Suprapubic skin (tissue), 4 donors: ENCODE measurements at regions not wholly inside any gene's neighbourhood (a gene's known extent, or its start where the extent isn't known, plus 50 kb on each side); places are given as distances from the start of the nearest gene placed in this dataset.

Source experiments
- DNase-seq, 2 donors: peaks; one replicate each; pipeline ENCODE4 v3.0.0-alpha.2; 2019; ENCODE audit warnings: low spot score in 2 of 2
- H3K27ac ChIP-seq: fragments of 200-600 bp; sonication (generic); one replicate; pipeline ENCODE4 v1.5.1; 2019
- H3K27me3 ChIP-seq: fragments of 200-600 bp; sonication (generic); one replicate; pipeline ENCODE4 v1.5.1; 2019
- H3K36me3 ChIP-seq: fragments of 200-600 bp; sonication (generic); one replicate; pipeline ENCODE4 v1.5.1; 2019
- H3K4me1 ChIP-seq: fragments of 200-600 bp; sonication (generic); one replicate; pipeline ENCODE4 v1.5.1; 2019
- H3K4me3 ChIP-seq: fragments of 200-600 bp; sonication (generic); one replicate; pipeline ENCODE4 v1.5.1; 2019; ENCODE audit warnings: mild to moderate bottlenecking
- H3K9me3 ChIP-seq: fragments of 200-600 bp; sonication (generic); one replicate; pipeline ENCODE4 v1.5.1; 2019
- EP300 ChIP-seq: sonication (generic); formaldehyde crosslinking; IDR thresholded peaks from one replicate; pipeline ENCODE4 v1.6.1; 2017; ENCODE audit warnings: antibody characterized with exemption
- POLR2A ChIP-seq, 2 donors: fragments of 450-650 bp; IDR thresholded peaks; one replicate each; pipeline ENCODE4 v1.6.1; 2017; ENCODE audit warnings: antibody characterized with exemption in 2 of 2, mild to moderate bottlenecking in 2 of 2, moderate library complexity in 2 of 2
- POLR2AphosphoS5 ChIP-seq, 3 donors: sonication (generic); formaldehyde crosslinking; IDR thresholded peaks; one replicate each; pipeline ENCODE4 v1.6.1; 2017; ENCODE audit warnings: antibody characterized with exemption in 3 of 3
- WGBS: methylation state at CpG from one replicate; pipeline ENCODE4 v1.1.5; 2018; 5-methylcytosine and 5-hydroxymethylcytosine counted together
- TF ChIP-seq, protein P1 (sequence below), 2 donors: fragments of 200-600 bp in 1 of 2; fragments of 450-650 bp in 1 of 2; sonication (generic) in 1 of 2; IDR thresholded peaks; one replicate each; pipeline ENCODE4 v1.5.1; 2016 to 2019; ENCODE audit warnings: antibody characterized with exemption in 2 of 2, mild to moderate bottlenecking in 1 of 2, moderate library complexity in 1 of 2

DNA sequence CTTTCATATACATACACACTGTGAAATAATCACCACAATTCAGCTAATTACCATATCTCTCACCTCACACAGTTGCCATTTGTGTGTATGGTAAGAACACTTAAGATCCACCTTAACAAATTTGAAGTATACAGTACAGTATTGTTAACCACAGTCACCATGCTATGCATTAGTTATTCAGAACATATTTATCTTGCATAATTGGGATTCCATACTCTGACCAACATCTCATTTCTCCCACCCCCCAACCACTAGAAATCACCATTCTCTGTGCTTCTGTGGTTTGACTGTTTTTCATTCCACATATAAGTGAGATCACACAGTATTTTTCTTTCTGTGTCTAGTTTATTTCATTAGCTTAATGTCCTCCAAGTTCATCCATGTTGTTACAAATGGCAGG lies 247.7 kb upstream of the CTNNB1 start:
- Histone ChIP-seq H3K27ac (no peak overlapping the region), H3K36me3 (no peaks in the 10 kb centered on the region), H3K4me1 (no peaks in the 10 kb centered on the region), H3K27me3 (no peaks in the 10 kb centered on the region), H3K4me3 (no peak overlapping the region), H3K9me3 (no peaks in the 10 kb centered on the region)
- no peak for TF ChIP-seq POLR2A (IDR thresholded peaks at IDR 0.05)
- TF ChIP-seq EP300 = no peak
- TF ChIP-seq, protein P1, sequence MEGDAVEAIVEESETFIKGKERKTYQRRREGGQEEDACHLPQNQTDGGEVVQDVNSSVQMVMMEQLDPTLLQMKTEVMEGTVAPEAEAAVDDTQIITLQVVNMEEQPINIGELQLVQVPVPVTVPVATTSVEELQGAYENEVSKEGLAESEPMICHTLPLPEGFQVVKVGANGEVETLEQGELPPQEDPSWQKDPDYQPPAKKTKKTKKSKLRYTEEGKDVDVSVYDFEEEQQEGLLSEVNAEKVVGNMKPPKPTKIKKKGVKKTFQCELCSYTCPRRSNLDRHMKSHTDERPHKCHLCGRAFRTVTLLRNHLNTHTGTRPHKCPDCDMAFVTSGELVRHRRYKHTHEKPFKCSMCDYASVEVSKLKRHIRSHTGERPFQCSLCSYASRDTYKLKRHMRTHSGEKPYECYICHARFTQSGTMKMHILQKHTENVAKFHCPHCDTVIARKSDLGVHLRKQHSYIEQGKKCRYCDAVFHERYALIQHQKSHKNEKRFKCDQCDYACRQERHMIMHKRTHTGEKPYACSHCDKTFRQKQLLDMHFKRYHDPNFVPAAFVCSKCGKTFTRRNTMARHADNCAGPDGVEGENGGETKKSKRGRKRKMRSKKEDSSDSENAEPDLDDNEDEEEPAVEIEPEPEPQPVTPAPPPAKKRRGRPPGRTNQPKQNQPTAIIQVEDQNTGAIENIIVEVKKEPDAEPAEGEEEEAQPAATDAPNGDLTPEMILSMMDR (IDR thresholded peaks at IDR 0.05) = no peak
- TF ChIP-seq POLR2AphosphoS5 (IDR thresholded peaks at IDR 0.05) = no peak
- DNase-seq = no peak

DNA sequence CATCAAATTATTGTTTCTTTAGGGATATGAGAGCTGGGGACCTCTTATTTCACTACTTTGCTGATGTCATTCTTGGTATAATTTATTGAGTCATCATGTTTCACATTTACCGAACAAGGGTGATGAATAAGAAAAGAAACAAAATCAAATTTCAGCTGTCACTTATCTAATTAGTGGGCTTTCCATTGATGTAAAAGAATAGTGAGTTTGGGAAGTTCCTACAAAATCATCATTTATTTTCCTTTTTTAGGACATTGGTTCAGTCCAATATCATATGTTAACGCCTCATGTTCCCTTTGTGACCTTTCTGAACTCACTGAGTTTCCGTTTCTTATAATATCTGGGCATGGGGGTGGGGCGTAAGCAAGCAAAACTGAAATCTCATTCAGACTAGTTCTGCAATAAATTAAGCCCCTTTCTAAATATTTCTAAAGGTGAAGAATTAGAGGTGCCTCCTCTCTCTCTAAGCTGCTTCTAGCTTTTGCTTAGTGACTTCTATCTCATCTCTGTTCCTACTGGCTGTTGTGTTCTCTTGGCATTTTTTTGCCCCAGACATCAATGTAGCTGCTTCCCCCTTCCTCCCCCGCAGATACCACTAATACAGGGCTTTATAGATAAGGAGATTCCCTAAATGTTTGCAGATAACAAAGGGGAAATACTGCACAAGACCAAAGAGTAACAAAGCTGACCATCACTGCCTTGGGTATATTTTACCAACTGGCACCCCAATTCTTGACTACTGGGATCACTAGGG lies 238.0 kb upstream of the CTNNB1 start:
- 85% methylated on average over 5 of the region's 5 CpGs for WGBS
- no peak for DNase-seq
- H3K27me3 ChIP-seq = no peaks in the 10 kb centered on the region

DNA sequence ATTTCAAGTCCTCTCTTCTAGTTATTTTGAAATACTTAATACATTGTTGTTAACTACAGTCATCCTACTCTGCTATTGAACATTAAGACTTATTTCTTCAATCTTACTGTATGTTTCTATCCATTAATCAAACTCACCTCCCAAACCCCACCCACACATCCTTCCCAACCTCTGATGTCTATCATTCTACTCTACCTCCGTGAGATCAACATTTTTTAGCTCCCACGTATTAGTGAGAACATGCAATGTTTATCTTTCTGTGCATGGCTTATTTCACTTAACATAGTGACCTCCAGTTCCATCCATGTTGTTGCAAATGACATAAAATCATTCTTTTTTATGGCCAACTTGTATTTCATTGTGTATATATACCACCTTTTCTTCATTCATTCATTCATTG lies 236.6 kb upstream of the CTNNB1 start:
- no peaks in the 10 kb centered on the region for H3K4me1 ChIP-seq
- no peak overlapping the region for H3K4me3 ChIP-seq
- H3K27me3 ChIP-seq = no peaks in the 10 kb centered on the region
- 92% methylated on average over 2 of the region's 2 CpGs for WGBS
- TF ChIP-seq EP300 (no peak), POLR2AphosphoS5 (IDR thresholded peaks at IDR 0.05) (no peak), POLR2A (IDR thresholded peaks at IDR 0.05) (no peak)
- TF ChIP-seq, protein P1 (IDR thresholded peaks at IDR 0.05) = no peak
- H3K36me3 ChIP-seq = no peaks in the 10 kb centered on the region
- no peak for DNase-seq
- peaks cover 6% of the 10 kb centered on the region for H3K9me3 ChIP-seq
- H3K27ac ChIP-seq = no peak overlapping the region

More for the DNA sequence above, 238.0 kb upstream of the CTNNB1 start:
- Histone ChIP-seq H3K9me3 (peaks cover 6% of the 10 kb centered on the region), H3K4me3 (no peak overlapping the region), H3K36me3 (no peaks in the 10 kb centered on the region), H3K4me1 (no peaks in the 10 kb centered on the region), H3K27ac (no peak overlapping the region)
- TF ChIP-seq EP300 = no peak

DNA sequence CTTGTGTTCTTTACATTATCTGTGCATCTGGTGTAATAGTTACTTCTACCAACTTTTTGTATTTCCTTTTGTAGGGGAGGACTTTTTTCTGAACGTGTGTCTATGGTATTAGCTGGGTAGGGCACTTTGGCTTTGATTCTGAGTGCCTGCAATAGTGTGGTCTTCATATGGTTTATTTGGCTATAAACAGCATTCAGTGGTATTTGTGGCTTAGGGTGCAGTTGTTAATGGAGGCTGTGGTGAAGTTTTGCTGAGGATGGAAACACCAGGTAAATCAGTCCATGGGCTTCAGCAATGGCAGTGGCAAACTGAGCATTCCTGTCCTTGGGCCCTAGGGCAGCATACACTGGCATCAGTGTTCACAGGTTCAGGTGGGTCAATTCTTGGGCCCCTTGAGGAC lies 230.6 kb upstream of the CTNNB1 start:
- WGBS = 57% methylated on average over 1 of the region's 1 CpG
- Histone ChIP-seq H3K27ac (no peak overlapping the region), H3K4me1 (peaks cover 28% of the 10 kb centered on the region), H3K36me3 (no peaks in the 10 kb centered on the region), H3K4me3 (no peak overlapping the region), H3K9me3 (no peaks in the 10 kb centered on the region), H3K27me3 (no peaks in the 10 kb centered on the region)
- TF ChIP-seq POLR2A (IDR thresholded peaks at IDR 0.05) = no peak
- no peak for TF ChIP-seq EP300
- TF ChIP-seq, protein P1 (IDR thresholded peaks at IDR 0.05) = no peak
- no peak for TF ChIP-seq POLR2AphosphoS5 (IDR thresholded peaks at IDR 0.05)
- DNase-seq = no peak

DNA sequence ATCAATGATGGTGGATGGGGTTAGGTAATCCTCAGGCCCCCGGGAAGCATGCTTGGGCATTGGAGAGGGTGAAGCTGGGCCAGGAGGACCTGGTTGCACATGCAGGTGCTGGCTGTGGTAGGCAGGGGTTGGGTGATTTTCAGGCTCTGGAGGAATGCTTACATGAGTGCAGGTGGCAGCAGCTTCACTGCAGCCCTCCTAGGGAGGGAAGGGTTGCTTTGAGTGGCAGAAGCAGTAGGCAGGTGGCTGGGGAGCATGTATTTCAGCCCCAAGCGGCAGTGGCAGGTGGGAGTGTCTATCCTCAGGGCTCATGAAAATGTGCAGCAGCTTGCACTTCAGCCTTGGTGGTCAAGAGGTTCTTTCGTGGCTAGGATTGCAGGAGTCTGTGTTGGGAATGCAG lies 230.0 kb upstream of the CTNNB1 start:
- H3K27ac ChIP-seq = no peak overlapping the region
- no peak for DNase-seq
- WGBS = 95% methylated on average over 2 of the region's 3 CpGs
- H3K9me3 ChIP-seq = no peaks in the 10 kb centered on the region
- TF ChIP-seq POLR2AphosphoS5 (IDR thresholded peaks at IDR 0.05) = no peak
- TF ChIP-seq, protein P1 (IDR thresholded peaks at IDR 0.05) = no peak
- TF ChIP-seq POLR2A (IDR thresholded peaks at IDR 0.05) = no peak
- TF ChIP-seq EP300 = no peak
- H3K27me3 ChIP-seq = no peaks in the 10 kb centered on the region
- H3K36me3 ChIP-seq = no peaks in the 10 kb centered on the region
- H3K4me1 ChIP-seq = peaks cover 28% of the 10 kb centered on the region
- H3K4me3 ChIP-seq = no peak overlapping the region
